Ishikawa (cell line): ENCODE measurements at regions not wholly inside any gene's neighbourhood (a gene's known extent, or its start where the extent isn't known, plus 50 kb on each side); places are given as distances from the start of the nearest gene placed in this dataset.

Experiments
- CEBPB ChIP-seq: IDR thresholded peaks from 2 replicates; pipeline ENCODE4 v1.6.1; 2012
- CREB1 ChIP-seq: IDR thresholded peaks from 2 replicates; pipeline ENCODE4 v1.6.1; 2012; ENCODE audit warnings: low read depth
- EGR1 ChIP-seq: IDR thresholded peaks from 2 replicates; pipeline ENCODE4 v1.6.1; 2012
- EP300 ChIP-seq: IDR thresholded peaks from 2 replicates; pipeline ENCODE4 v1.6.1; 2012; ENCODE audit warnings: borderline replicate concordance
- FOXM1 ChIP-seq: IDR thresholded peaks from 2 replicates; pipeline ENCODE4 v1.6.1; 2012; ENCODE audit warnings: low read depth, borderline replicate concordance
- NFIC ChIP-seq: IDR thresholded peaks from 2 replicates; pipeline ENCODE4 v1.6.1; 2012
- RAD21 ChIP-seq: IDR thresholded peaks from 2 replicates; pipeline ENCODE4 v1.6.1; 2012; ENCODE audit warnings: low read depth
- TAF1 ChIP-seq: IDR thresholded peaks from 2 replicates; pipeline ENCODE4 v1.6.1; 2012; ENCODE audit warnings: low read depth, mild to moderate bottlenecking
- TCF12 ChIP-seq: IDR thresholded peaks from 2 replicates; pipeline ENCODE4 v1.6.1; 2012; ENCODE audit warnings: low read depth
- TEAD4 ChIP-seq: IDR thresholded peaks from 2 replicates; pipeline ENCODE4 v1.6.1; 2012
- YY1 ChIP-seq: IDR thresholded peaks from 2 replicates; pipeline ENCODE4 v1.6.1; 2012; ENCODE audit warnings: low read depth
- ZBTB7A ChIP-seq: IDR thresholded peaks from 2 replicates; pipeline ENCODE4 v1.6.1; 2012; ENCODE audit warnings: low read depth
- TF ChIP-seq, protein P1 (sequence below): IDR thresholded peaks from 2 replicates; pipeline ENCODE4 v1.6.1; 2012
- TF ChIP-seq, protein P2 (sequence below): IDR thresholded peaks from 2 replicates; pipeline ENCODE4 v1.6.1; 2012
- TF ChIP-seq, protein P3 (sequence below): IDR thresholded peaks from 2 replicates; pipeline ENCODE4 v1.6.1; 2012; ENCODE audit warnings: low read depth, mild to moderate bottlenecking

DNA sequence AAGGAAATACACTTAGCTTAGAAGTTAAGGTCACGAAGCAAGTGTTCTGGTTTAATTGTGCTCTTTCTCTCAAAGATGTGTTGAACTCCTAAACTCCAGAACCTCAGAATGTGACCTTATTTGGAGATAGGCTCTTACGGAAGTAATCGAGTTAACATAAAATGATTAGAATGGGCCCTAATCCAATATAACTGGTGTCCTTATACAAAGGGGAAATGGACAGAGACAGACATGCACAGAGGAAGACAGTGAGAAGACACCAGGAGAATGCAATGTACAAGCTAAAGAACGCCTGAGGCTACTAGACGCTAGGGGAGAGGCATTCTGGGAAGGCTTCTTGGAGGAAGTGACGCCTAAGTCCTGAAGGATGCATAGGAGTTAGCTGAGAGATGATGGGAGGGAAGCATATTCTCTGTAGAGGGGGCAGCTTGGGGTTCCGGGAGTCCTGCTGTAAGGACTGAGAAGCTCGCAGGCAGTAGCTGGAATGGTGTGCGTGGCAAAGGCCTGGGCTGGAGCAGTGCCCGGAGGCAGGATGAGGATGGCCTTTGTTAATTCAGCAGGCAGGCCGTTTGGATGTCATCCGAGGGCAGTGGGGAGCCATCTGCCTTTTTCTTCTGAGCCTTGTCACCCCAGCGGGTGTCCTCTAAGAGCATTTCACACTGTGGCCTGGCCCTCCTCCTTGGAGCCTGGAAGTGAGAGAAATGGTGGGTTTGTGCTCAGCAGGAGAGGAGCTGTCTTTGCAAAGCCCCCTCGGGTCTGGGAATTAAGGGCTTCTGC lies 513.4 kb downstream of the SHQ1 start:
- TF ChIP-seq RAD21 (no peak), FOXM1 (no peak), NFIC (no peak), TCF12 (no peak), TAF1 (no peak), CEBPB (no peak)
- TF ChIP-seq, protein P1, sequence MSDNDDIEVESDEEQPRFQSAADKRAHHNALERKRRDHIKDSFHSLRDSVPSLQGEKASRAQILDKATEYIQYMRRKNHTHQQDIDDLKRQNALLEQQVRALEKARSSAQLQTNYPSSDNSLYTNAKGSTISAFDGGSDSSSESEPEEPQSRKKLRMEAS, result no peak
- TF ChIP-seq, protein P2, sequence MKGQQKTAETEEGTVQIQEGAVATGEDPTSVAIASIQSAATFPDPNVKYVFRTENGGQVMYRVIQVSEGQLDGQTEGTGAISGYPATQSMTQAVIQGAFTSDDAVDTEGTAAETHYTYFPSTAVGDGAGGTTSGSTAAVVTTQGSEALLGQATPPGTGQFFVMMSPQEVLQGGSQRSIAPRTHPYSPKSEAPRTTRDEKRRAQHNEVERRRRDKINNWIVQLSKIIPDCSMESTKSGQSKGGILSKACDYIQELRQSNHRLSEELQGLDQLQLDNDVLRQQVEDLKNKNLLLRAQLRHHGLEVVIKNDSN, result no peak

DNA sequence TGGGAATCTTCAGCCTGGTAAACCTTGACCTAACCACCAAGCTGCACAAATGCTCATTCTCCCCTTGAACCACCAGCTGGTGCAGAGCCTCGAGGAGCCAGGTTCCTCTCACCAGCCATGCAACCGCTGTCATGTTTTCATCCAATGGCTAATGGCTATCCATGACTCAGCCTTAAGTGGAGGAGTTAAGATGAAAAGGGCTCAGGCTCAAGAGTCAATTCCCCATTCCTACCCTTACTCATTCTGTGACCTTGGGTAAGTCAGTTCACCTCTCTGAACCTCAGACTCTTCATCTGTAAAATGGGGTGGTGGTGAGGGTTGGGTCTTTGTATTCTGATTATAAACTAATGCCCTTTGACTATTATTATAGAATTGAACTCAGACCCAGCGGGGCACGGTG lies 515.6 kb downstream of the SHQ1 start:
- TF ChIP-seq TAF1 (no peak), CREB1 (no peak), EP300 (no peak)
- TF ChIP-seq, protein P2, result no peak

DNA sequence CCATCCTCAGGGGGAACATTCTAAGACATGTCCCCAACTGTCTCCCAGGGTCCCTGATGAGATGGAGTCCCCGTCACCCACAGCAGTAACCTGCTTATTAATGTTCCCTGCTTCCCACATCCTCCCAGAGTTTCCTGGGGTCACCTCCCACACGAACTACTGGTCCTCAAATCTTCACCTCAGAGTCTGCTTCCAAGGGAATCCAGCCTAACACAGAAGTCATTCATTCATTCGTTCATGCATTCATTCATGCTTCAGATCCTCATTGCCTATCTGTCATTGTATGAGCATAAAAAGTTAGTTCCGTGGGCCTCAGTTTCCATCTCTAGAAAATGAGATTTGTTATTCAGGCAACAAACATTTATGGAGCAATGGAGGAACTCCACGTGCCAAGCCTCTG lies 516.2 kb downstream of the SHQ1 start:
- TF ChIP-seq EGR1 (no peak), NFIC (no peak), TCF12 (no peak), YY1 (no peak), EP300 (no peak), CEBPB (no peak), TAF1 (no peak), CREB1 (no peak), RAD21 (no peak)
- TF ChIP-seq, protein P2, result no peak

DNA sequence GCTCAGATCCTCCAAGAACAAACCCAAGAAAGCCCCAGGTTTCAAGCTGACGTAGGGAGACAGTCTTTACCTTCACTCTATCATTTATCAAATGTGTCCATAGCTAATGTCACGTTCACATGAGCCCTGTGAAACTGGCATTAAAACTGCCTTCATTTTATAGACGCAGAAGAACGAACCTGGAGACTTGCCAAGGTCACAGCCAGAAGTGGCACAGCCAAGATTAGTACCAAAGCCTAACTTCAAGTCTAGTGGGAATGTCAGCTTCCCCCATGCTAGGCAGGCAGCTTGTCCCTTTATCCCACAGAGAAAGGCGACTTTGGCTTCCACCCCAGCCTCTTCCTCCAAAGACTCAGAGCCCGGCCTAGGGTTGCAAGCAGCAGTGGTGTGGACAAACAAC lies 517.2 kb downstream of the SHQ1 start:
- TF ChIP-seq, protein P2, result no peak
- TF ChIP-seq NFIC (no peak), FOXM1 (no peak), YY1 (no peak), TEAD4 (no peak), TAF1 (no peak), EP300 (no peak), CEBPB (no peak), EGR1 (no peak), ZBTB7A (no peak), TCF12 (no peak), CREB1 (no peak)
- TF ChIP-seq, protein P1, result no peak

DNA sequence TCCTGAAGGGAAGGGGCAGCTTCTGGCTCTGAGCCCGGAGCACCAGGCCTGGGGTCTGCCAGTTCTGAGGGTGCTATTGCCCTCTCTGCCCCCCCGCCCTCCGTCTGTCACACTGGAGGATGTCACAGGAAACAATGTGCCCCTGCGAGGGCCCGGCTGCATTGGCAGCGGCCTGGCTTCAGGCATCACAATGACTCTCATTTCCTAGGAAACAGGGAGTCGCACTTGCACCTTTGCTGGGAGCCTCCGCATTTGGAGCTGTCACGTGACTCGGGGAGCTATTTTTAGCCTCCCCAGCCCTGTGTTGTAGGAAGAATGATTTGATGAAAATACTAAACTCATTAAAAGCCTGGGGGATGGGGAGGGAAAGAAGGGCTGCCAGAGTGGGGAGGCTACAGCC lies 518.9 kb downstream of the SHQ1 start:
- no peak for TF ChIP-seq YY1
- TF ChIP-seq, protein P2, result no peak
- TF ChIP-seq TAF1, result no peak
- TF ChIP-seq CEBPB, result no peak
- TF ChIP-seq FOXM1, result no peak
- no peak for TF ChIP-seq EP300
- no peak for TF ChIP-seq ZBTB7A
- TF ChIP-seq TCF12, result no peak
- TF ChIP-seq, protein P3, sequence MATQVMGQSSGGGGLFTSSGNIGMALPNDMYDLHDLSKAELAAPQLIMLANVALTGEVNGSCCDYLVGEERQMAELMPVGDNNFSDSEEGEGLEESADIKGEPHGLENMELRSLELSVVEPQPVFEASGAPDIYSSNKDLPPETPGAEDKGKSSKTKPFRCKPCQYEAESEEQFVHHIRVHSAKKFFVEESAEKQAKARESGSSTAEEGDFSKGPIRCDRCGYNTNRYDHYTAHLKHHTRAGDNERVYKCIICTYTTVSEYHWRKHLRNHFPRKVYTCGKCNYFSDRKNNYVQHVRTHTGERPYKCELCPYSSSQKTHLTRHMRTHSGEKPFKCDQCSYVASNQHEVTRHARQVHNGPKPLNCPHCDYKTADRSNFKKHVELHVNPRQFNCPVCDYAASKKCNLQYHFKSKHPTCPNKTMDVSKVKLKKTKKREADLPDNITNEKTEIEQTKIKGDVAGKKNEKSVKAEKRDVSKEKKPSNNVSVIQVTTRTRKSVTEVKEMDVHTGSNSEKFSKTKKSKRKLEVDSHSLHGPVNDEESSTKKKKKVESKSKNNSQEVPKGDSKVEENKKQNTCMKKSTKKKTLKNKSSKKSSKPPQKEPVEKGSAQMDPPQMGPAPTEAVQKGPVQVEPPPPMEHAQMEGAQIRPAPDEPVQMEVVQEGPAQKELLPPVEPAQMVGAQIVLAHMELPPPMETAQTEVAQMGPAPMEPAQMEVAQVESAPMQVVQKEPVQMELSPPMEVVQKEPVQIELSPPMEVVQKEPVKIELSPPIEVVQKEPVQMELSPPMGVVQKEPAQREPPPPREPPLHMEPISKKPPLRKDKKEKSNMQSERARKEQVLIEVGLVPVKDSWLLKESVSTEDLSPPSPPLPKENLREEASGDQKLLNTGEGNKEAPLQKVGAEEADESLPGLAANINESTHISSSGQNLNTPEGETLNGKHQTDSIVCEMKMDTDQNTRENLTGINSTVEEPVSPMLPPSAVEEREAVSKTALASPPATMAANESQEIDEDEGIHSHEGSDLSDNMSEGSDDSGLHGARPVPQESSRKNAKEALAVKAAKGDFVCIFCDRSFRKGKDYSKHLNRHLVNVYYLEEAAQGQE, result no peak
- TF ChIP-seq EGR1, result no peak
- no peak for TF ChIP-seq NFIC
- no peak for TF ChIP-seq CREB1
- TF ChIP-seq RAD21, result no peak
- TF ChIP-seq, protein P1, result no peak
- TF ChIP-seq TEAD4, result no peak

DNA sequence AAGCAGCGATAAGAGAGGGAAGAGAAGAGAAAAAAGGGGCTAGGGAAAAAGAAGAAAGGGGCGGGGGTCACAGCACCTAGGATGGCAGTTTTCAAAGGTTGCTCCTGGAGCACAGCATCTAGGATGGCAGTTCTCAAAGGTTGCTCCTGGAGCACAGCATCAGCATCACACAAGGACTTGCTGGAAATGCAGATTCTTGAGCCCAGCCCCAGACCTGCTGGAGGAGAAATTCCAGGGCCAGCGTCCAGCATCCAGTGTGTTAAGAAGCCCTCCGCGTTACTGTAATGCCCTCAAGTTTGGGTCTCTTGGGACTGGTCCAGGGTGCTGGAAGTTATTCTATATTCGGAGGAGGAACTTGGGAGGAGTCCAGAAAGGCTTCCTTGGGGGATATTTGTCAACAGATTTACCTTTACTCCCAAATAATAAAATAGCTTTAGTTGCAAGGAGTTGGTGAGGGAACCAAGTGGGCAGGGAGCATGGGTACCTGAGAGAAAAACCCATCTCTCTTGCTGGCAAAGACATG lies 519.4 kb downstream of the SHQ1 start:
- TF ChIP-seq TAF1, result no peak
- TF ChIP-seq NFIC, result no peak
- TF ChIP-seq EGR1, result no peak
- TF ChIP-seq, protein P1, result no peak
- no peak for TF ChIP-seq EP300
- no peak for TF ChIP-seq TCF12
- TF ChIP-seq, protein P2, result no peak
- no peak for TF ChIP-seq RAD21
- TF ChIP-seq YY1, result no peak
